ENCODE measurements at regions not wholly inside any gene's neighbourhood (a gene's known extent, or its start where the extent isn't known, plus 50 kb on each side); places are given as distances from the start of the nearest gene placed in this dataset.

DNA sequence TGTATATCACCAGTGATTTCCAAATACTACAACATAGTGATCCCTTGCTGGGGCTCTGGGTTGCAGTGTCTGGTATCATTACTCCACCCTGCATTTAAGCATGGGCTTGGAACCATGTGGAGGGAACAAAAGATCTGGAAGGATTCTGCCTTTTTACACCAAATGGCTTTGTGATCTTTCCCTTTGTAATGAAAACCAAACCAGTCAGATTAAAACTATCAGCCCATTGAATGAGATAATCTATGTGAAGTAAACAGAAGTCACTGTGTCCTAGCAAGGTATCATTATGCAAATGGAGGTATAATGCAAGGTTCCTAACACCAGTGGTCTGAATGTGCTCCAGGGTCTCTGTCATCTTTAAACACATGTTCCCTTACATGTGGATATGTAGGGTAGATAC, 474.7 kb upstream of the TNP1 start:
- no peak for TF ChIP-seq CTCF (conservative IDR thresholded peaks at IDR 0.05)
- no peak for TF ChIP-seq EZH2 (IDR thresholded peaks at IDR 0.05; ENCODE audit: low read depth)

Measured in PC-9 (cell line).